ENCODE measurements at regions not wholly inside any gene's neighbourhood (a gene's known extent, or its start where the extent isn't known, plus 50 kb on each side); places are given as distances from the start of the nearest gene placed in this dataset.

DNA sequence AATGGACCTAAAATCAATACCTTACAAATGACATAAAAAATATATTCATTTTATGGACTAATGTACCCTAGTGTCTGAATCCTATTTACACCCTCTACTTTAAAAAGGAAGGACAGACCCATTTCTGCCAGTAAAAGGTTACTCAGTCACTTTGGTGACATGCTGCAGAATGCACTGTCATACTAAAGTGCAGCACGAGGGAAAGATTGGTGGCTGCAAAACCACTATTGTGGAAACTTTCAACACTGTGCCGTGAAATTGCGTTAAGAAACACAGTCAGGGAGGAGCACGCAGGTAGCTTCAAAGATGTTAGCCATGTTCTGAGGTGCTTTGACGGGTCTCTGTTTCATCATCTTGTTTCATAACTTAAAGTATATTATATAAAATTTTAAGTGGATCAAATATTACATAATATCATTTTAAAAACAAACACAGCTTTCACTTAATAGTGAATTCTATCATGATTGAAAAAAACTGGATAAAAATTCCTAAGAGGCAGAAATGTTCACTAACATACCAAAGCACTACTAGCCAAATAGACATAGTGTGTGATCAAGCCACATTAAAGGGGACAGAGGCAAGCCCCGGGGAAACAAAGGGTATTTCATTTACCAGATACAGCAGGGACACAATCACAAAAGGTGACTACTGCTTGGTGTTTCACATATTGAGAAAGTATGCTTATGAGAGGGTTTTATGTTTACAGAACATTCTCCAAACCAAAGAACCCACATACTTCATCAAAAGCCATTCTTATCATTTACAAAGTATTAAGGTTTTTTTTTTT lies 330.8 kb upstream of the SOX5 start:
- DNase-seq (ENCODE audit: low read depth in 2 of 2): no peak

- DNase-seq (ENCODE audit: low read depth in 2 of 2): no peak
Measured at GRCh38 chr12:24278832-24279231, 329.4 kb upstream of the SOX5 start.

DNA sequence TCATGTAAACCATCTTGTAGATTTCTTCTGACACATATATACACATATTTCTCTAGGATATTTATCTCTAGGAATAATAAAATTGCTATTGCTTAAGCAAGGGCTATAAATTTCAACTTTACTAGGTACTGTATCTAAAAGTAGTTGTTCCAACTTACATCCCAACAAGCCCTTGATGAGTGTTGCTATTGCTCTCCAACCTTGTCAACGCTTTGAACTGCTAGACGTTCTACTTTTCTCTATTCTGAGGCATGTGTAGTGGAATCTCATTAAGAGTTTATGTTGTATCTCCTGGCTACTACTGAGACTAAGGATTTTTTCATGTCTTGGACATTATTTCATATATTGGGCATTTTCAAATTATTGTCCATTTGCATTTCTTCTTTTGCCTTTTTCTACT lies 321.5 kb upstream of the SOX5 start:
- DNase-seq (ENCODE audit: low read depth in 2 of 2): no peak

GRCh38 chr12:24270464-24270863 lies 321.0 kb upstream of the SOX5 start:
- DNase-seq (ENCODE audit: low read depth in 2 of 2): no peak

DNA sequence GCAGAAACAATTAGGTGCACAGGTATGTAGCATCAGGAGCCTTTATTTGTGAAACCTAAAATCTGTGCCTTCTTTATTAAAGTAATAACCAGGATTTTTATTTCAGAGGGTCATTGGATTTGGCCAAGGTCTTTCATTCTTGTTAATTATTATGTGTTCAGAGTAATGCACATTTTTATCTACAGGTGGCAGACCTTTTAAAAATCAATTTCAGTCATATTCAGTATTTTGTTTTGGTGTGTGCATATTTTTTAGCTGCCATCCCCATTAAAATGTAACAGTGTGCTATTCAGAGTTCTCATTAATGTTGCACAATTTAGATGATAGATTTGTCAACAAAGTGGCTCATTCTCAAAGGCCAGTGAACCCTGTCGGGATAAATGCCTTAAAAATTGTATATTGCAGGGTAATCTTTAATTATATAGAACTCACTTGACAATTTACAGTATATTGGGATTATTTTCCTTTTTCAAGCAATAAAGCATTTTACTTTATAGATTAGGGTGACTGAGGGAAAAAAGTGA lies 319.3 kb upstream of the SOX5 start:
- no peak for DNase-seq (ENCODE audit: low read depth in 2 of 2)

DNA sequence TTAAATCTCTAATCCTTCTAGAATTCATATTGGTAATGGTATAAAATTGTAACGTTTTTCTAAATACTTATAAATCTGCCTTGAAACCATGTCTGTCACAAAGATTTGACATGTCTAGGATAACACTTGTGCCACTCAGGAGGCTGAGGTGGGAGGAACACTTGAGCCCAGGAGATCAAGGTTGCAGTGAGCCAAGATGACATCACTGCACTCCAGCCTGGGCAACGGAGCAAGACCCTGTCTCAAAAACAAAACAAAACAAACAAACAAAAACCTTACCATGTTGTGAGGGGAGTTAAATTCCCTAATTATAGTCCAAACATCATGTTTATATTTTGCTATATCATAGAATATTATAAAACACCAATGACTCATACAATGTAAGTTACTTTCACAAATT lies 317.5 kb upstream of the SOX5 start:
- DNase-seq (ENCODE audit: low read depth in 2 of 2): no peak

DNA sequence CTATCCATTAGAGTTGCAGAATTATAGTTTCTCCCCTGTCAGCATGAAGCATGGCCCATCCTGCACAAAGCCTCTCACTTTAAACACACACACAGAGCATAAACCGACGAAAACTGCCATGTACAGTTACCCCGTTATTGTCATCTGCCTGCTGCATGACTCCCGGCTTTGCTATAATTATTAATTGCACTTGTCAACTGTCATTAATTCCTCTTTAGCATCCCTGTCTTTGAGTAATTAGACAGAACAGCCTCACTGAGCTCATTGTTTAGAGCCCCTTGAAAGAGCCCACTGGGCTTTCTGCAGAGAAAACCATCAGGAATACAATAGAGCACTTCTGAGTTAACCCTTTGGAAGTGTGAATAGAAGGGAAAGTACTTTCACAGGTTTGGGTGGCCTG lies 307.2 kb upstream of the SOX5 start:
- no peak for DNase-seq (ENCODE audit: low read depth in 2 of 2)

DNA sequence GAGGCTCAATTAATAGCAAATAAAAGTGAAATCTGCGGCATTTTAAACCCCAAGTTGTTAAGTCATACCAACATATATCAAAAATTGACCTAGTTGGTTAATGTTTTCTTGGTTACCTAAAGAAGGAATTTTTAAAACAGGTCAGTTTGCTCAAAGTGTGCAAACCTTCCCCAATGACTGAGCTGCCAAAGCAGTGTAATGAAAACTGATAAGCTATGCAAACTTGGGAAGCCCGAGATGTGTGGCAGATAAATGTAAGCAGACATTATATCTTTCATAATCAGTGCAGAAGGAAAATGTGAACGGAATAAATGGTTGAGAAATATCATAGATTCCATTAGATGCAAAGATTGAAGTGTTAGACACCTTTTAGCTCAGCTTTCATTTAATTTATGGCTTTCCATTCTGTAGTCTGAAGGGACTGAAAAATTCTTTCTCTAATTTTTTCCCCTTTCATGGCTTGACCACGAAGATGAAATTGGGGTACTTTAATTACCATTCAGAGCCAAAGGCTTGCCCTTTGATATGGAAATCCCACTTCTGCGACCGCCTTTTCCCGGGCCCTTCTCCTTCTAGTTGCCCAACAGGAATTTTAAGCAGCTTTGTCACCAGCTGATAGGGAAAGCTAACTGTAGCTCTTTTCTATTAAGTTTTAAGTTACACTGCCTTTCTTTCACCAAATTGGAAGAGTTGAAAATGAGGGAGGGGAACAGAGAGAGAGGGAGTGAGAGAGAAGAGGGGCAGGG lies 306.6 kb upstream of the SOX5 start:
- DNase-seq (ENCODE audit: low read depth in 2 of 2): no peak

- no peak for DNase-seq (ENCODE audit: low read depth in 2 of 2)
Measured at GRCh38 chr12:24252602-24253001, 303.1 kb upstream of the SOX5 start.

DNA sequence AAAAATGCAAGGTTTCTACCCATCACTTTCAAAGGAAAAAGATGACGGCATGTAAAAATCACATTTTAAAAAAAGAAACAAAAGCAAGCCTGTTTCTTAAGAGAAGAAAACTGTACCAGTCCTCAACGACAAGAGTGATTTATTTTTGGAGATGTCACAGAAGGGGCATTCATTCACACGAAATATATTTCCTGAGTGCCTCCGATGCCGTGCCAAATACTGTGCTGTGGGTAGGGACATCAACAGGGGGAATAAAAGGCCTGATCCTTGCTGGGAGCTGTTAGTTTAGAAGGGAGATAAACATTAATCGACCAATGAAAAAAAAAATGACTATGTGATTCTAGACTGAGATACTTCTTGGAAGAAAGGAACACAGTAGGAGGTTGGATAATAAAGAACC lies 297.5 kb upstream of the SOX5 start:
- no peak for DNase-seq (ENCODE audit: low read depth in 2 of 2)

DNA sequence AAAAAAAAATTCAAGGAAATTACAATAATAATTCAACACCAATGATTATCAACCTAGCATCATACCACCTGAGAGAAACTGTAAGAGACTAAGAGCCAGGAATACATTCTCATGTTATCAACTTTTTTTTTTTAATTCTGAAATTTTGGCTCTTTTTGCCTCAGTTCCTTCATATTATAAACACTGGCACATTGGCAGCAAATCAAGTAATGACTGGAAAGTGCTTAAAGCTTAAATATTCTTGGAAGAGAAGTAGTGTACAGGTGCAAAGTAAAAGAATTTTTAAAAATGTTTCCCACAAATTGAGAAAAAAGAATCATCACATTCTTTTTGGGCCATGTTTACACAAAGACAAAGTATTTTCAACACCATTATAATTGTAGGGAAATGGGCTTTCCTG lies 296.9 kb upstream of the SOX5 start:
- no peak for DNase-seq (ENCODE audit: low read depth in 2 of 2)

GRCh38 chr12:24244801-24245200 lies 295.3 kb upstream of the SOX5 start:
- no peak for DNase-seq (ENCODE audit: low read depth in 2 of 2)

DNA sequence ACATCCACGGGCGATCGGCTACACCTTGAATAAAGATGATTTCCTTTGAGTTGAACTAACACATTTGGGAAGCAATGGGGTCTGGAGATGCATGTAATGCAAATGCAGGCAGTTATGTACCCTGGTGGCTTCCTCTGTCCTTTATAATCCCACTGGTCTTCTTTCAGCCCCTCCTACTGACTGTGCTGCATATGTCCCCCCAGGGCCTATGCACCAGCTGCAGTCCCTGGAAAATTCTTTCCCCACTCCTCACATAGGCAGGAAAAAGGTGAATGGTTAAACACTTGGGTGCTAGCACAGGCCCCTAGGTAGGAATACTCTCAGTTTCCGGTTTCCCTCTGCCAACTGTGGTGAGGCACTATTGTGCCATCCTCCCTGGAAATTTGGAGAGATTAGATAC lies 294.8 kb upstream of the SOX5 start:
- DNase-seq (ENCODE audit: low read depth in 2 of 2): no peak

- DNase-seq (ENCODE audit: low read depth in 2 of 2): no peak
Measured at GRCh38 chr12:24240707-24241106, 291.2 kb upstream of the SOX5 start.

DNA sequence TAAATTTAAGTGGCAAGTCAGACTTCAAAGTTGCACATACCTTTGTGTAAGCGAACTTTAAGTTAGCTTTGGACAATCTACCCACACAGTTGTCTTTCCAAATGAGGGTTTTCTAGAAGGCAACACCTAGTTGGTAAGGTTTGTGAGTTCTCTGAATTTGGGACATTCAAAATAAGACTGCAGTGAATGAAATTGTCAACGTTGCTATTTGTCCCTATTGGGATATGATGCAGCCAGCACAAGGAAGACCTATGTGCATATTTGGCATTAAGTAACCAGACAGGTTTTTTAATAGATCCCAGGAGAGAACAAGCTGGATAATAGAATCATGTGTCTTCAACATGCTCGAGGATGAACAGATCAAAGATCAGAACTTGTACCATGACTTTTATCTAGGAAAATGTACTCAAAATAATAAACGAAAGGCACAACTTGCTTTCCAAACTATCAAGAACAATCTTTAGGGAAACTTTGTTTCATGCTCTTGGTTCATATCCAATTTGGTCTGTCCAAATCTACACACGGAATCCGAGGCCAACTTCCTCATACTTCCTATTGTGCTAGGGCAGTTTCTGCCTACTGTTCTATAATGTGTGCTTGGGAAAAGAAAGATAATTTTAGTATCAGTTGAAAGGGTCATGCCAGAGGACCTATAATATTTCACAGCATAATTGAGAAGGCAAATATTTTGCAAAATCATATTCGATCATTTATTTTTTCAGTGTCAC lies 284.2 kb upstream of the SOX5 start:
- DNase-seq (ENCODE audit: low read depth in 2 of 2): no peak

DNA sequence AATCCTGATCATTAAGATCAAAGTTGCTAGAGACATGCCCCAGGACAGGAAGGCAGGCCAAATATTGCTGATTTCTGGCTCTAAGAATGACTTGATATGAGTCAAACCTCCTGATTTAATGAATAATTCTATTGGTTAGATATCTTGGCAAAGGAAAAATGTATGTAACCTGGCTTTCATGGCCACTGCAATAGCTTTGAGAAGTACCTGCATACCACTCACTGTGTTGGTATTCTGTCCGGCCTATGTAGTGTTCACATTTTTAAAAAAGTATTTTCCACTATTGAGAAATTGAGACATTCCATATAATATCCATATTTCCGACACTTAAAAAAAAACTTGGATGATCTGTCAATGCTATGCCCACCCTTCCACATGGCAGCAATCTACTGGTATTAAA lies 283.1 kb upstream of the SOX5 start:
- DNase-seq (ENCODE audit: low read depth in 2 of 2): no peak

- DNase-seq (ENCODE audit: low read depth in 2 of 2): no peak
Measured at GRCh38 chr12:24231298-24231697, 281.8 kb upstream of the SOX5 start.

GRCh38 chr12:24230061-24230701 lies 280.7 kb upstream of the SOX5 start:
- no peak for DNase-seq (ENCODE audit: low read depth in 2 of 2)

DNA sequence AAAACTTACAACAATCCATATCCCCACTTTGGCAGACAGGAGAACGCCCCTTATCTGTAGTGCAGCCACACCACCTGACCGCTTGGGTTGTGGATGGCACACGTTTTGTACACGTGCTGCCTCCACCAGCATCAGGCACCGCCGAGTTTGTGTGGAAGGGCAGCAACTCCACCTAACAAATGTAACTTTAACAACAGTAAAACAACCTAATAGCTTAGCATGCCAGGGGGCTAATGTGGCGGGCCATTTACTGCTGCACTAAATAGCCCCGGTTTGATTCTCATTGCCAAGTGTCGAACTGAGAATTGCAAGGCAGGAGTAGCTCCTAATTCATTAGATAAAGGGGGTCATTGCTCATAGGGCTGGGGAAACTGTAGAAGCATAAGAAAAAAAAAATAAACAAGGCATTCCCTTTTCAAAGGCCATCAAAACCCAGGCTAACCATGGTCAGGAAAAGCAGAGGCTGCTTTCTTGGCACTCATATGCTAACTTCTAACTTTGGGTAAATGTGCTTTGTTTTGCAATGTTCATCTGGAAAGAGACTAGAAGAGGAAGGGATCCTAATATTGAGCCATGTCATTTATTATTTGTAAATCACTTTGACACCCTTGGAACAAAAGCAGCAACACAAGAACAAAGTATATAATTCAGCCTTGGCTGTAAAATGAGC lies 279.7 kb upstream of the SOX5 start:
- DNase-seq (ENCODE audit: low read depth in 2 of 2): no peak

DNA sequence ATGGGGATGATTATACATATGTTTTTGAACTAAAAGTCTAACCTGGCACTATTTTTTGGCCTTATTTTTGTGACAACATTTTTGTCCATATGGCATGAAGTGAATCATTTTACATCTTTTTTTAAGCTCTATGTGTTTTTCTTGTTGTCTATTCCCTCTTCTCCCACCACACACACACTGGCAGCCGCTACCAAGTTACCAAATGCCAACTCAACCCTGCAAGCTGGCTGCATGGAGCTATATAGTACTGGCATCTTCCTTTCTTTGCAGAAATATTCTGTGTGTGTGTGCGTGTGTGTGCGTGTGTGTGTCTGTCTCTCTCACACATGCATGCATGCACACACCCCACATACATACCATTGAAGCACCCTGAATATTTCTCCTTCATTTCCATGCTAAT lies 278.9 kb upstream of the SOX5 start:
- no peak for DNase-seq (ENCODE audit: low read depth in 2 of 2)

DNA sequence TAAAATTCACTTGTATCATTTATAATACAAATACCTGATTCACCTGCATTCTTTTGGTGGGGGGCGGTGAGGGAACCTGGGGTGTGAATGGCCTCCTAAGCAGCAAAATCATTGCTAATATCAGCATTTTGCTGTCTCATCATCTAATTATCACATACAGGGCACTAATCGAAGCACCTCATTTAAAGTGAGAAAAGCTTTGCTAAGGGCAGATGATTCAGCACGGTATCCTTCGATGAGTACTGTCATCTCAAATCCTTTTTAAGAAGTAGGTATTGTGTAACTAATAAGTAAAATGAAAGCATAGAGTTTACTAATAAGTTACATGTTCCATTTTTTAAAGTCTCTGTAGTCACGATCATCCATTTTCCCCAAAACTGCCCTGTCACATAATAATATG lies 278.1 kb upstream of the SOX5 start:
- no peak for DNase-seq (ENCODE audit: low read depth in 2 of 2)

Data from stimulated activated CD8-positive, alpha-beta memory T cell treated with anti-CD3 and anti-CD28 coated beads, Interleukin-7, amount 100 ng/mL, for 4 hours (primary cell).